BLaER1 treated with 17β-estradiol and CSF1 and Interleukin-3, amounts not matched to agents 10 nM and 100 nM (cell line): ENCODE measurements at regions not wholly inside any gene's neighbourhood (a gene's known extent, or its start where the extent isn't known, plus 50 kb on each side); places are given as distances from the start of the nearest gene placed in this dataset.
"Not testable (repeated sequence)": the region's sequence is repeated elsewhere in the genome, so short reads cannot be mapped to it uniquely, and the experiment has no call there.

ENCODE experiments used
- H3K27ac ChIP-seq, 11 experiments: shearing (Covaris generic); formaldehyde crosslinking; 2 replicates each; pipeline ENCODE4 v1.8.1; 2022
- H3K27me3 ChIP-seq, 11 experiments: shearing (Covaris generic); formaldehyde crosslinking; 2 replicates each; pipeline ENCODE4 v1.8.1; 2022
- H3K36me3 ChIP-seq, 11 experiments: shearing (Covaris generic); formaldehyde crosslinking; 2 replicates each; pipeline ENCODE4 v1.8.1; 2022
- H3K4me1 ChIP-seq, 10 experiments: shearing (Covaris generic); formaldehyde crosslinking; 2 replicates each; pipeline ENCODE4 v1.8.1; 2022
- H3K4me2 ChIP-seq, 11 experiments: shearing (Covaris generic); formaldehyde crosslinking; 2 replicates each; pipeline ENCODE4 v1.8.1; 2022
- H3K4me3 ChIP-seq, 10 experiments: shearing (Covaris generic); formaldehyde crosslinking; 2 replicates each; pipeline ENCODE4 v1.8.1; 2022
- H3K9ac ChIP-seq, 11 experiments: shearing (Covaris generic); formaldehyde crosslinking; 2 replicates each; pipeline ENCODE4 v1.8.1; 2022
- H3K9me3 ChIP-seq, 11 experiments: shearing (Covaris generic); formaldehyde crosslinking; replicated peaks in 1 of 11; 2 replicates each; pipeline ENCODE4 v1.8.1; 2022
- H4K20me1 ChIP-seq, 11 experiments: shearing (Covaris generic); formaldehyde crosslinking; 2 replicates each; pipeline ENCODE4 v1.8.1; 2022
- Cebpa-rat ChIP-seq, 11 experiments: shearing (Covaris generic); IDR thresholded peaks; 2 replicates each; pipeline ENCODE4 v1.8.1; 2022

DNA sequence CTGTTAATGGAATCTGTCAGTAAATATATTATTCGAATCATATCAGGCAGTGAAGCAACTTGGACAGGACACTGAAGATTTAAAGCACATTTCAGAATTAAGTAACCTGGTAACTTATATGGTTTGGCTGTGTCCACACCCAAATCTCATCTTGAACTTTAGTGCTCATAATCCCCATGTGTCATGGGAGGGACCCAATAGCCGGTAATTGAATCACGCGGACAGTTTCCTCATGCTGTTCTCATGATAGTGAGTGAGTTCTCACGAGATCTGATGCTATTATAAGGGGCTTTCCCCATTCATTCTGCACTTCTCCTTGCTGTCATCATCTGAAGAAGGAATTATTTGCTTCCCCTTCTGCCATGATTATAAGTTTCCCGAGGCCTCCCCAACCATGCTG is 83.2 kb upstream of the COL1A2 start:
- Histone ChIP-seq H3K27ac (no peak overlapping the region), H3K9ac (no peak overlapping the region), H4K20me1 (no peaks in the 10 kb centered on the region), H3K9me3 (no peaks in the 10 kb centered on the region), H3K4me1 (no peaks in the 10 kb centered on the region), H3K27me3 (no peaks in the 10 kb centered on the region), H3K4me2 (no peak overlapping the region), H3K4me3 (no peak overlapping the region), H3K36me3 (no peaks in the 10 kb centered on the region)
- no peak for TF ChIP-seq Cebpa-rat (IDR thresholded peaks at IDR 0.05)

DNA sequence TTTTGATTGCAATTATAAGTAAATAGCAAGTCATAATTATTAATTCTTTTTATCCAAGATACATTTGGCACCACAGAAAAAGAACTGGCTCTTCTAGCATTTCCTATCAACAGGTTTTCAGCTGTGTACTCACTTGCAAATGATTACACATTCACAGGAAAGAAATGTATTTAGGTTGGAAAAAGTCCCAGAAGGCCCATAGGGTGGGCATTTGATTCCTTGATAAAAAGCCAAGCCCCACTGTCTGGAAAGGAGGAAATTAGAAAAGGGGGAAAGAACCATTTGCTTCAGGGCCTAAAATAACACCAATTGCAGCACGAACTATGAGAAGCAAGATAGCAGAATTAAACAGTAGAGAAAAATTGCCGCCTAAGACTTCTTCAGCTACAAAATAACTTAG is 80.8 kb upstream of the COL1A2 start:
- no peak overlapping the region for H3K9ac ChIP-seq
- H3K4me2 ChIP-seq, result no peak overlapping the region
- no peak overlapping the region for H3K27ac ChIP-seq
- no peaks in the 10 kb centered on the region for H3K4me1 ChIP-seq
- no peak overlapping the region for H3K4me3 ChIP-seq
- TF ChIP-seq Cebpa-rat (IDR thresholded peaks at IDR 0.05), result no peak
- no peaks in the 10 kb centered on the region for H3K27me3 ChIP-seq
- no peaks in the 10 kb centered on the region for H4K20me1 ChIP-seq
- H3K36me3 ChIP-seq, result no peaks in the 10 kb centered on the region
- H3K9me3 ChIP-seq, result no peaks in the 10 kb centered on the region

DNA sequence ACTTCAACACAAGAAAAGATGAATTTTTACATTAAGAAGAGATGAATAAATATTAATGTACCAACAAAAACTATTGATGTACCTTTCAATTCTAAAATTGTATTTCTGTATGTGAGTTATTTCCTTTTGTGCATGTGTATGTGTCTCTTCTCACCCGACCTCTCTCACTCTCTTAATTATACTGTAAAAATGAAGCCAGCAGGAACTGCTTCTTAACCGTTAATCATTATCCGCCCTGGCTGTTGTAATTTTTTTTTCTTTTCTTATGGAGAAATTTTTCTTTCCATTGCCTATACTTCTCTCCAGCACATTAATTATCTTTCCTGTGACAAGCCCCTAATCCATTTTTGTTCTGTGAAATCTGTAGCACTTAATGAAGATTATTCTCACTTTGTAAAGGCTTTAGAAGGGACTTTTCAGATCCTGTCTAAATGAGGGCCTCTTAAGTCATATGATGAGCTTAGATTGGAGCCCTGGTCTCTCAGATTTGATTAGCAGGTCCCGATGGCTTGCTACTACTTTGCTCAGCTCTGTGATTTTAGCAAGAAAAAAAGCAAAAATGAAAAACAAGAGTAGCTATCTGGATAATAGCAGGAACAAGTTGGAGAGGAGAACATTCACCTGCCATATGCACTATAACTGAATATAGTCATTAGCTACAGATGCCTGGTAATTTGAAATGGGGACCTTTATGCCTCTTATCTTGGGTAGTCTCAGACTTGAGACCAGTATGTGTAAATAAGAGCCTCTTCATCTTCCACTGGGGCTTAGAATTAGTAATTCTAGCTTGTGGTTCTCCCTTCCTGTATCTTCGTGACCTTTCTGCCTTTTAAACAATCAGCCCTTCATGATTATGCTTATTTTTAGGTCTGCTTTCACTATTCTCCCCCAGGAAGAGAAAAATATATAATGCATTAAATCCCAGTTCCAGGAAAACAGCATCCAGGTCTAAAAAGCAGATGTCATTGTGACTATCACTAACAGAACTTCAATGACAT is 80.0 kb upstream of the COL1A2 start:
- no peaks in the 10 kb centered on the region for H3K27me3 ChIP-seq
- H4K20me1 ChIP-seq, result no peaks in the 10 kb centered on the region
- TF ChIP-seq Cebpa-rat (IDR thresholded peaks at IDR 0.05), result no peak
- H3K27ac ChIP-seq, result no peak overlapping the region
- H3K4me2 ChIP-seq, result no peak overlapping the region
- no peaks in the 10 kb centered on the region for H3K4me1 ChIP-seq
- H3K4me3 ChIP-seq, result no peak overlapping the region
- H3K9me3 ChIP-seq, result peaks cover 0 to 8% (median 2%) of the 10 kb centered on the region in 11 experiments; a peak in 6 of 22 replicates
- H3K9ac ChIP-seq, result no peak overlapping the region
- no peaks in the 10 kb centered on the region for H3K36me3 ChIP-seq

GRCh38 chr7:94321138-94321537 is 73.6 kb upstream of the COL1A2 start:
- H4K20me1 ChIP-seq, H3K27me3 ChIP-seq, H3K4me1 ChIP-seq, H3K9ac ChIP-seq, H3K36me3 ChIP-seq, H3K4me2 ChIP-seq, H3K27ac ChIP-seq, H3K4me3 ChIP-seq: not testable (repeated sequence)
- peaks cover 14 to 33% (median 23%) of the 10 kb centered on the region in 11 experiments for H3K9me3 ChIP-seq

DNA sequence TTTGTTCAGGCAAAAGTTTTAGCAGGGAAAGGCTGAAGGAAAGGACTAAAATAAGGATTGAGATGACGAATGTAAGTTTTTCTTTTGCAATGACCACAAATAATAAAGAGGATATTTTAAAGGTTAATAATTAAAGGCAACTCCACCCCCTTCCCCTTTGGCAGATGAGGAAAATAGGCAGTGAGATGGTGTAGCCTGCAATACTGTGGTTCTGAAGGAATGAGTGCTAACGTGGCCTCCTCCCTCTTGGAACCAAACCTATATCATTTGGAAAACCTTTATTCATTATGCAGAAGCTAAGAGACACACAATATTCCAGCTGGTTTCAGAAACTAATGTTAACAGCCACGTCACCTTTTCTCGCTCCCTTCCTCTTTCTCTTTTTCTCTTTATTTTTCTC is 70.9 kb upstream of the COL1A2 start:
- Histone ChIP-seq H3K27ac (no peak overlapping the region), H4K20me1 (no peaks in the 10 kb centered on the region), H3K9ac (no peak overlapping the region), H3K36me3 (no peaks in the 10 kb centered on the region), H3K4me2 (no peak overlapping the region), H3K9me3 (peaks cover 14 to 33% (median 23%) of the 10 kb centered on the region in 11 experiments), H3K27me3 (no peaks in the 10 kb centered on the region), H3K4me1 (no peaks in the 10 kb centered on the region), H3K4me3 (no peak overlapping the region)
- no peak for TF ChIP-seq Cebpa-rat (IDR thresholded peaks at IDR 0.05)

- no peak for TF ChIP-seq Cebpa-rat (IDR thresholded peaks at IDR 0.05)
- Histone ChIP-seq H3K4me3 (no peak overlapping the region), H3K4me2 (no peak overlapping the region), H3K27ac (no peak overlapping the region), H3K36me3 (no peaks in the 10 kb centered on the region), H3K9ac (no peak overlapping the region), H3K9me3 (peaks cover 14 to 29% (median 23%) of the 10 kb centered on the region in 11 experiments), H4K20me1 (no peaks in the 10 kb centered on the region), H3K27me3 (no peaks in the 10 kb centered on the region), H3K4me1 (no peaks in the 10 kb centered on the region)
Measured at GRCh38 chr7:94324380-94325121, 70.1 kb upstream of the COL1A2 start.

- H3K4me2 ChIP-seq, result no peak overlapping the region
- no peak for TF ChIP-seq Cebpa-rat (IDR thresholded peaks at IDR 0.05)
- H3K9me3 ChIP-seq, result peaks cover 14 to 23% (median 19%) of the 10 kb centered on the region in 11 experiments
- H3K4me3 ChIP-seq, result no peak overlapping the region
- no peaks in the 10 kb centered on the region for H3K36me3 ChIP-seq
- H3K4me1 ChIP-seq, result peaks cover 0 to 1% (median 0%) of the 10 kb centered on the region in 10 experiments; a peak in 5 of 20 replicates
- no peaks in the 10 kb centered on the region for H3K27me3 ChIP-seq
- no peaks in the 10 kb centered on the region for H4K20me1 ChIP-seq
- no peak overlapping the region for H3K27ac ChIP-seq
- H3K9ac ChIP-seq, result no peak overlapping the region
Measured at GRCh38 chr7:94325122-94325475, 69.6 kb upstream of the COL1A2 start.

DNA sequence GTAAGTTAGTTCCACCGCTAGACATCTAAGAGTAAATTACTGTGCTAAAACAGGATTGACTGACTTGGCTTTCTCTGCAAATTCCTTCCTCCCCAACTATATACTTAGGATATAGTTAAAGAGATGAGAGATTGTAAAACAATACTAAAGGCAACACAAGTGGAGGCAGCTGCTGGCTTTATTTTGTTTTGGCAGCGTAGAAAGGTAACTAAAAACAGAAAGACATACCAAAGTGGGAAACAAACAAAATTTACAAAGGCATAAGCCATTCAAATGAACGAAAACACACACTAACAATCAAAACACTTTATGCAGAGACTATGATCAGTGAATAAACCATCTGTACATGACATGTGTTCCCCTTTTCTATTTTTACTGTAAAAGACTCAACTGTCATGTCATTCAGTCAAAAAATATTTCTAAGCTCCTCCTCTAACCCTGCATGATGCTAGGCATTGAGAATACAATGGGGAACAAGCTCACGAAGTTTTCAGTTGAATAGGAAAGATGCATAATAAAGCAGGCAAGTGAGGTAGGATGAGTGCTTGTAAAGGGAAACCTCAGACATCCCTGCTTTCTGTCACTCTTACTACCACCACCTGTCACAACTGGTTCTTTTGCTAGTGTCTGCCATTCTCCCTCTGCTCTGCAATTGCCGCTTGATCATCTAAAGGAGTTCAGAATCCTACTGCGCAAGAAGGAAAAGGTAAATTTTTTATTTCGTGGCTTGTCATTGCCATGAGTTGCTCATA is 64.2 kb upstream of the COL1A2 start:
- no peaks in the 10 kb centered on the region for H3K27me3 ChIP-seq
- H3K4me1 ChIP-seq, result peaks cover 0 to 6% (median 0%) of the 10 kb centered on the region in 10 experiments; a peak in 5 of 20 replicates
- no peaks in the 10 kb centered on the region for H3K9me3 ChIP-seq
- H3K36me3 ChIP-seq, result no peaks in the 10 kb centered on the region
- no peaks in the 10 kb centered on the region for H4K20me1 ChIP-seq
- peak overlapping the region in 5 of 11 experiments; percentile 10 to 38 (median 29); a peak in 5 of 22 replicates for H3K4me2 ChIP-seq
- no peak overlapping the region for H3K27ac ChIP-seq
- no peak overlapping the region for H3K9ac ChIP-seq
- H3K4me3 ChIP-seq, result no peak overlapping the region
- TF ChIP-seq Cebpa-rat (IDR thresholded peaks at IDR 0.05), result no peak

DNA sequence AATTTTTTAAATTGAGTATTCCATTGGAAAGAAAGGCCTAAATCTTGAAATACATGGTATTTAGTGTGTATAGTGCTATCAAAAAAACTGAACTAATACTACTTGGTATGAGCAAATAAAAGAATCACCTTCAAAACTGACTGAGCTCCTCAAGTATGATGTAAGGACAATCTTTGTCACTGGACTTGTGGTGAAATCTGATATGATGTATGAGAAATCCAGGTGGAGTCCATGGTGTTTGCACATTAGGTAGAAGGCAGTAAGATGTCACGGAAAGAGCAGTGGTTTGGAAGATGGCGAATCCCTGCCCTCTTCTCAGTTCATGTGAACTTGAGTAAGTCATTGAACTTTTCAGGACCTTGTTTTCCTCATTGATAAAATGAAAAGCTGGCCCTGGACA is 62.1 kb upstream of the COL1A2 start:
- Histone ChIP-seq H3K4me2 (no peak overlapping the region), H3K9ac (no peak overlapping the region), H3K36me3 (no peaks in the 10 kb centered on the region), H3K9me3 (no peaks in the 10 kb centered on the region), H3K4me1 (peaks cover 0 to 12% (median 2%) of the 10 kb centered on the region in 10 experiments; a peak in 8 of 20 replicates), H4K20me1 (no peaks in the 10 kb centered on the region), H3K27me3 (no peaks in the 10 kb centered on the region), H3K4me3 (no peak overlapping the region), H3K27ac (no peak overlapping the region)
- no peak for TF ChIP-seq Cebpa-rat (IDR thresholded peaks at IDR 0.05)
